Ammon's horn (tissue), 1 donor: ENCODE measurements at regions not wholly inside any gene's neighbourhood (a gene's known extent, or its start where the extent isn't known, plus 50 kb on each side); places are given as distances from the start of the nearest gene placed in this dataset.

Source experiments
- DNase-seq: peaks from one replicate; pipeline ENCODE4 v3.0.0-alpha.2; 2016; ENCODE audit warnings: low spot score

- no peak for DNase-seq
These were observed 202.3 kb upstream of the LPP start for GRCh38 chr3:187951452-187952190.

DNA sequence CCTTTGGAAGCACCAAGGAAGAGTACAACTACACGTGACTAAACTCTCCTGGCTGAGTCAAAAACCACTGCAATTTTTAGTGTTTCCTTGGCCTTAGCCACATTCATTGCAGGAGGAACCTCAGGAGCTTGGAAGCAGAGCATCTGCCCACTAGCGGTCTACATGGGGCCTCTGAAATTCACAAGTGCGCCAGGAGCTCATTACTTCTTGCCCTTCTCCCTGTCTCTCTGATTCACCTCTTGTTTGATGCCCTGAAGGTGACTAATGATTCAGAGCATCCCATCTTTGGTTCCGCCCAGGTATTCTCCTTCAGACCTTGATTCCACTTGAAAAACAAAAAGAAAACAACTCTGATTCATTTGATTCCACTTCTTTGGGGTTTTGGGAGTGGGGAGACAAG, 201.1 kb upstream of the LPP start:
- no peak for DNase-seq

DNA sequence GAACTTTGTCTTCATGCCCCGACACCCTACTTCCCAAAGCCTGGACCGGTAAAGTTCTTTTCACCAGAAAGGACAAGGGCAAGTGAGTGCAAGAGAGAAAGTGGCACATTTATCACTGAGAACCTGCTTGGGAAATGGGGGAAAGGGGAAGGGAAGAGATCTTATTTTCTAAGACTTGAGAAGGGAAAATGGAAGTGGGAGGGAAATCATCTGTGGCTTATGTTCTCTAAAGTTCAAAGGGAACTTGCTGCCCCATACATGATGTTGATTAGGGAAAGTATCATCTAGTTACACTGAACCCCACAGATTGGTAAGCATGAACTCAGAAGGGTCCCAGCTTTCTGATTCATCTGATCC, 199.5 kb upstream of the LPP start:
- no peak for DNase-seq

- no peak for DNase-seq
These were observed 198.9 kb upstream of the LPP start for GRCh38 chr3:187954873-187955586.

- DNase-seq, result no peak
These were observed 198.4 kb upstream of the LPP start for GRCh38 chr3:187955587-187955952.

DNA sequence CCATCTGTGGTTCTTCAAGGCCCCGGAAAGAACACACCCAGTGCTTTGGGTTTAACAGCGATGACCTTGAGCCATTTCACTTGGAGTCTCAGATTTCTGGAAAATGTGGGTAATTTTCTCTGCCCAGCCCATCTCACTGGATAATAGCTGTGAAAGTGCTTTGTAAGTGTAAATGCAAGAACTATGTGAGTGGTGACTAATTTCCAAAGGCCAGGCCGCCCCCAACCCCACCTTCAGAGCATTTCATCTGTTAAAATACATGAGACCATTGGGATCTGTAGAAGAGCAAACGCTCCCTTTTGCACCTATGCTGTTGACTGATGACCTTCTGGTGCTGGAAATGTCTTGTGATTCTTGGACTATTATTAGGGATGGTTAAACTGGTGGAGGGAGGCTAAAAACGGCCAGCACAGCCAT, 196.8 kb upstream of the LPP start:
- DNase-seq, result no peak

GRCh38 chr3:187957582-187957981, 196.4 kb upstream of the LPP start:
- no peak for DNase-seq

DNA sequence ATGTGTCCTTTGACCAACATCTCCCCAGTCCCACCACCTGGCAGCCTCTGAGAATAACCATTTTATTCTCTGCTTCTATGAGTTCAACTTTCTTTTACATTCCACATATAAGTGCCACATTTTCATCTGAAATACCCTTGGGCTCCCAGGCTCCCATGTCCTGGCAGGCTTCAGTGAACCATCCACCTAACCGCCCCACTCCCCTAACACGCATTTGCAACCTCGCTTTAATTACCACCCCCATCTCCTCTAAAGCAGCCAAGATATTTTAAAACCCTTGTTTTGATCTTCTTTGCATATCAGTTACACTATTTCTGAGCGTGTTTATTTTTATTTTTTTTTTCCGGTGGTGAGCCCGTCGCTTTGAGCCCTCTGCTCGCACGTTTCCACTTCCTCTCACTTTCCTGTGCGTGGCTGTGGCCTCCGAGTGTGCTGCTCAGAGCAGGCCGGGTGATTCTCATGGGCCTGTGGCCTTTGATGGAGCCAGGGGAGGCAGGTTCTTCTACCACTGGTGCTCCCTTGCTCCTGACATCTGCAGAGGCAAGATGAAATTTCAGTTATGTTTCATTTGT, 195.4 kb upstream of the LPP start:
- DNase-seq, result no peak

DNA sequence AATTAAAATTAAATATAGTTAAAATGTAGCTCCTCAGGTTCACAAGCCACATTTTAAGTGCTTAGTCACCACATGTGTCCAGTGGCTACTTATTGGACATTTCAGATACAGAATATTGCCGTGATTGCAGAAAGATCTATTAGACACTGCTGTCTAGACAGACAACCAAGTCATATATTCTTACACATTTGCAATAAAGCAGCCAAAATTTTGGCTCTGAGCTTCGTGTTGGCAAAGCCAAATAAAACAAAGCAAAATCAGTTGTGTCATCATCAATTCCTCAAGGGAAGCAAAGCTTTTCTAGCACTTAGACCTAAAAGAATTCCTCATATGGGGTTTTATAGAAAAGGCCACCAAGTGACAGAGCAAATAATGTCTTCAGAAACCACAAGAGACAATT, 193.1 kb upstream of the LPP start:
- DNase-seq, result no peak

GRCh38 chr3:187961366-187961765, 192.6 kb upstream of the LPP start:
- no peak for DNase-seq

GRCh38 chr3:187963003-187963676, 190.8 kb upstream of the LPP start:
- DNase-seq, result no peak

GRCh38 chr3:187963677-187964385, 190.1 kb upstream of the LPP start:
- DNase-seq, result peak; percentile 34

- no peak for DNase-seq
These were observed 189.2 kb upstream of the LPP start for GRCh38 chr3:187964760-187965159.

DNA sequence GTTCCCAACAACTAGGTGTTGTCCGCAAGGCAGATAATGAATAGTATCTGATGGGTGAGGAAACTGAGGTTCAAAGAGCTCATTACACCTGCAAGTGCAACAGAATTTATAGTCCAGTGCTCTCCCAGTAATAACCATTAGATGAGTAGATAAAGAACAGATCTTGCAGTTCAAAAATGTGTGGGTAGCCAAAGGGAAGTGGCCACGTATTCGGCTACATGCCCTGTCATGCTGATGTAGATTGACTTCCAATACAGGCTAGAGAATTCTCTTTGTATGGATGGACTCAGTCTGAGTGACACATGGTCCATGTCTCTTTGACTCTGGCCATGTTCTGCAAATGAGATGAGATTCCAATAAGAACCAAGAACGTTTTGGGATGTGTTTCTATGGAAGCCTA, 187.9 kb upstream of the LPP start:
- no peak for DNase-seq

DNA sequence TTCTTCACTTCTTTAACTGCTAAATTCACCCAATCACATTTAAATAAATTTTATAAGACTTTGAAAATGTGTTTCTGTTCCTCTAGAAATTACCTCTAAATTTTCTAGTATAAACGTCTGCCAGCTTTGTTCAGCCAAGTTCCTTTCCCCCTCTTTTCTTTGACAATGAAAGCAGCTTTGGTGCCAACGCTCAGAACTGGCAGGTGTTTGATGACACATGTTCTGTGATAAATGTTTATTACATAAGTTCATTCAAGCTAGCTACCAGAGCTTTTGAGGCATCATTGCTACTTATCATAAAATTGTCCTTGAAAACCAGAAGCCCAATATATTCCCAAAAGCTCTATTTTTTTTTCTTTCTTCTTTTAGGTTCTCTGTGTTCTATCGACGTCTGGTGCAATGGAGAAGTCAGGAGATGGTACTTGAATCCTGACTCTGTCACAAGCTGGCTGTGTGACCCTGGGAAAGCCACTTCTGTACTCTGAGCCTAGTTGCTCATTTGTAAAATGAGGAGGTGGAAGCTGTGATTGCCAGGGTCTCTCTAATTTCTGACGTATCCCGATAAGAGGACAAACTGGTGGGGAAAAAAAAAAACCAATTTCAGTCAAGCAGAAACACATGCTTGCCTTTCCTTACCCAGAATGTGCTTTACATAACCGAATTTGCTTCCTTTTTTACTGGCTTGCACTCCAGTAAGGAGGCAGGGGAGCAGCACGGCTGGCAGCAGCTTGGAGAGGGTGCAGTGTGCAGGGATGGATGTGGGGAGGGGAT, 187.1 kb upstream of the LPP start:
- peak; percentile 53 for DNase-seq

- no peak for DNase-seq
These were observed 186.0 kb upstream of the LPP start for GRCh38 chr3:187967993-187968392.

- DNase-seq, result no peak
These were observed 184.9 kb upstream of the LPP start for GRCh38 chr3:187968883-187969580.

GRCh38 chr3:187969581-187969950, 184.4 kb upstream of the LPP start:
- no peak for DNase-seq

- no peak for DNase-seq
These were observed 183.9 kb upstream of the LPP start for GRCh38 chr3:187970106-187970505.

GRCh38 chr3:187971629-187972028, 182.3 kb upstream of the LPP start:
- no peak for DNase-seq

GRCh38 chr3:187972454-187972853, 181.5 kb upstream of the LPP start:
- no peak for DNase-seq
